WTC11 (cell line): ENCODE measurements at regions not wholly inside any gene's neighbourhood (a gene's known extent, or its start where the extent isn't known, plus 50 kb on each side); places are given as distances from the start of the nearest gene placed in this dataset.

Experiments
- ATAC-seq: fragments of 200-7000 bp; cut with Tn5 transposase; 2 replicates; pipeline ENCODE4 v1.10.0; 2021; ENCODE audit warnings: mild to moderate bottlenecking, moderate library complexity
- CTCF ChIA-PET: fragments of 300-600 bp; sonication (Branson Sonifier 250); formaldehyde crosslinking; loops from one replicate; lab custom pipeline; 2021; ENCODE audit warnings: antibody characterized with exemption; lab: Charles Lee
- POLR2A ChIA-PET: fragments of 350-600 bp; sonication (Branson Sonifier 250); formaldehyde crosslinking; loops from one replicate; lab custom pipeline; 2021; ENCODE audit warnings: antibody characterized with exemption; lab: Charles Lee
- DNase-seq: peaks from one replicate; pipeline ENCODE4 v3.0.0; 2021; ENCODE audit warnings: low spot score
- H3K27ac Mint-ChIP-seq: 2 replicates; pipeline ENCODE4 v1.8.0; 2021; ENCODE audit warnings: mixed read lengths
- H3K27me3 Mint-ChIP-seq: 2 replicates; pipeline ENCODE4 v1.8.0; 2021; ENCODE audit warnings: low read depth, mild to moderate bottlenecking, moderate library complexity, mixed read lengths
- H3K36me3 Mint-ChIP-seq: 2 replicates; pipeline ENCODE4 v1.8.0; 2021; ENCODE audit warnings: mixed read lengths
- H3K4me1 Mint-ChIP-seq: 2 replicates; pipeline ENCODE4 v1.8.0; 2022; ENCODE audit warnings: mixed read lengths
- H3K4me3 Mint-ChIP-seq: 2 replicates; pipeline ENCODE4 v1.8.0; 2021; ENCODE audit warnings: mild to moderate bottlenecking, moderate library complexity, mixed read lengths
- H3K9me3 Mint-ChIP-seq: 2 replicates; pipeline ENCODE4 v1.8.0; 2021; ENCODE audit warnings: mixed read lengths
- ATF6 ChIP-seq: sonication (generic); formaldehyde crosslinking; IDR thresholded peaks from 2 replicates; pipeline ENCODE4 v1.8.1; 2023; ENCODE audit warnings: mild to moderate bottlenecking, missing genetic modification reagents
- CDX4 ChIP-seq: fragments of 250-450 bp; sonication (Bioruptor Pico); IDR thresholded peaks from 2 replicates; pipeline ENCODE4 v1.9.0; 2021; ENCODE audit warnings: moderate library complexity, mild to moderate bottlenecking, inconsistent platforms, borderline replicate concordance
- EMX1 ChIP-seq: fragments of 250-450 bp; sonication (Bioruptor Pico); IDR thresholded peaks from 2 replicates; pipeline ENCODE4 v1.8.0; 2021; ENCODE audit warnings: mild to moderate bottlenecking
- ESRRA ChIP-seq: sonication (generic); formaldehyde crosslinking; IDR thresholded peaks from 2 replicates; pipeline ENCODE4 v1.8.1; 2022; ENCODE audit warnings: mild to moderate bottlenecking, missing genetic modification reagents, borderline replicate concordance
- HMGA2 ChIP-seq: fragments of 250-450 bp; sonication (Bioruptor Pico); IDR thresholded peaks from 2 replicates; pipeline ENCODE4 v1.4.0; 2021; ENCODE audit warnings: mild to moderate bottlenecking, moderate library complexity
- NFE2L1 ChIP-seq: sonication (generic); formaldehyde crosslinking; IDR thresholded peaks from 2 replicates; pipeline ENCODE4 v1.8.1; 2023; ENCODE audit warnings: missing genetic modification reagents
- OVOL2 ChIP-seq: fragments of 250-450 bp; sonication (Bioruptor Pico); IDR thresholded peaks from 2 replicates; pipeline ENCODE4 v1.9.0; 2021; ENCODE audit warnings: mild to moderate bottlenecking, borderline replicate concordance
- RORB ChIP-seq: fragments of 250-450 bp; sonication (Bioruptor Pico); IDR thresholded peaks from 2 replicates; pipeline ENCODE4 v1.9.0; 2021; ENCODE audit warnings: mild to moderate bottlenecking
- SMAD3 ChIP-seq: sonication (generic); formaldehyde crosslinking; IDR thresholded peaks from 2 replicates; pipeline ENCODE4 v1.8.0; 2022; ENCODE audit warnings: missing genetic modification reagents, mild to moderate bottlenecking, borderline replicate concordance
- TCF7 ChIP-seq: sonication (generic); formaldehyde crosslinking; IDR thresholded peaks from 2 replicates; pipeline ENCODE4 v1.8.0; 2022; ENCODE audit warnings: mild to moderate bottlenecking, low read depth, missing genetic modification reagents, moderate library complexity
- USF2 ChIP-seq: sonication (generic); formaldehyde crosslinking; IDR thresholded peaks from 2 replicates; pipeline ENCODE4 v1.8.1; 2023; ENCODE audit warnings: mild to moderate bottlenecking, missing genetic modification reagents, moderate library complexity
- ZNF219 ChIP-seq: sonication (generic); formaldehyde crosslinking; IDR thresholded peaks from 2 replicates; pipeline ENCODE4 v1.8.0; 2023; ENCODE audit warnings: missing genetic modification reagents, mild to moderate bottlenecking, borderline replicate concordance
- ZNF317 ChIP-seq: sonication (generic); formaldehyde crosslinking; IDR thresholded peaks from 2 replicates; pipeline ENCODE4 v1.8.1; 2023; ENCODE audit warnings: low read depth, mild to moderate bottlenecking, moderate library complexity, missing genetic modification reagents, borderline replicate concordance
- ZNF425 ChIP-seq: fragments of 250-450 bp; sonication (Bioruptor Pico); conservative IDR thresholded peaks from 2 replicates; pipeline ENCODE4 v1.9.0; 2021; ENCODE audit warnings: mild to moderate bottlenecking
- TF ChIP-seq, protein P1 (sequence below): fragments of 250-450 bp; sonication (Bioruptor Pico); IDR thresholded peaks from 2 replicates; pipeline ENCODE4 v1.8.0; 2021; ENCODE audit warnings: mild to moderate bottlenecking
- TF ChIP-seq, protein P2 (sequence below): sonication (generic); formaldehyde crosslinking; IDR thresholded peaks from 2 replicates; pipeline ENCODE4 v1.8.1; 2022; ENCODE audit warnings: mild to moderate bottlenecking, missing genetic modification reagents, moderate library complexity, borderline replicate concordance
- TF ChIP-seq, protein P3 (sequence below): sonication (generic); formaldehyde crosslinking; IDR thresholded peaks from 2 replicates; pipeline ENCODE4 v1.8.1; 2023; ENCODE audit warnings: mild to moderate bottlenecking, moderate library complexity, missing genetic modification reagents
- TF ChIP-seq, protein P4 (sequence below): sonication (generic); formaldehyde crosslinking; IDR thresholded peaks from 2 replicates; pipeline ENCODE4 v1.8.1; 2022; ENCODE audit warnings: low read depth, missing genetic modification reagents, borderline replicate concordance
- TF ChIP-seq, protein P5 (sequence below): sonication (generic); formaldehyde crosslinking; IDR thresholded peaks from 2 replicates; pipeline ENCODE4 v1.8.0; 2022; ENCODE audit warnings: mild to moderate bottlenecking, missing genetic modification reagents
- TF ChIP-seq, protein P6 (sequence below): fragments of 250-450 bp; sonication (Bioruptor Pico); IDR thresholded peaks from 2 replicates; pipeline ENCODE4 v1.9.0; 2021; ENCODE audit warnings: mild to moderate bottlenecking

DNA sequence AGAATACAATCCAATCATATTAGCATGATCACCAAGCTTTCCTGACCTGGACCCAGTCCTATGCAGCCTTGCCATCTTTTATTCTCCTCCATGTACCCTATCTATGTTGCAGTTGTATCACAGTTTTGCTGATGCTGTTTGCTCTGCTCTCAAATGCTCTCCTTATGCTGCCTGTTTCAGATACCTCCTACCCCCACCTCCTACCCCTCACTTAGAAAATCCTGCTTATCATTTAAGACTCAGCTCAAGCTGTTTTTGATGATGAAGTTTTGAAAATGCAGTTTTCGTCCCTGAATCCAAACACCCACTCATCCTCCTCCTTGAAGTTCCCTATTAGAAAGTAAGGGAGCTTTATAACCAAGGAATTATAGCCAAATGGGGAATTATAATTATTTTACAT, 457.4 kb upstream of the ATP2B1 start (continued):
- TF ChIP-seq USF2 (CRISPR knock-in tag) (no peak), RORB (CRISPR knock-in tag) (no peak), HMGA2 (no peak), ATF6 (CRISPR knock-in tag) (no peak), ZNF425 (CRISPR knock-in tag) (no peak), SMAD3 (no peak)
- TF ChIP-seq, protein P1, sequence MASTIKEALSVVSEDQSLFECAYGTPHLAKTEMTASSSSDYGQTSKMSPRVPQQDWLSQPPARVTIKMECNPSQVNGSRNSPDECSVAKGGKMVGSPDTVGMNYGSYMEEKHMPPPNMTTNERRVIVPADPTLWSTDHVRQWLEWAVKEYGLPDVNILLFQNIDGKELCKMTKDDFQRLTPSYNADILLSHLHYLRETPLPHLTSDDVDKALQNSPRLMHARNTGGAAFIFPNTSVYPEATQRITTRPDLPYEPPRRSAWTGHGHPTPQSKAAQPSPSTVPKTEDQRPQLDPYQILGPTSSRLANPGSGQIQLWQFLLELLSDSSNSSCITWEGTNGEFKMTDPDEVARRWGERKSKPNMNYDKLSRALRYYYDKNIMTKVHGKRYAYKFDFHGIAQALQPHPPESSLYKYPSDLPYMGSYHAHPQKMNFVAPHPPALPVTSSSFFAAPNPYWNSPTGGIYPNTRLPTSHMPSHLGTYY = no peak
- TF ChIP-seq, protein P2, sequence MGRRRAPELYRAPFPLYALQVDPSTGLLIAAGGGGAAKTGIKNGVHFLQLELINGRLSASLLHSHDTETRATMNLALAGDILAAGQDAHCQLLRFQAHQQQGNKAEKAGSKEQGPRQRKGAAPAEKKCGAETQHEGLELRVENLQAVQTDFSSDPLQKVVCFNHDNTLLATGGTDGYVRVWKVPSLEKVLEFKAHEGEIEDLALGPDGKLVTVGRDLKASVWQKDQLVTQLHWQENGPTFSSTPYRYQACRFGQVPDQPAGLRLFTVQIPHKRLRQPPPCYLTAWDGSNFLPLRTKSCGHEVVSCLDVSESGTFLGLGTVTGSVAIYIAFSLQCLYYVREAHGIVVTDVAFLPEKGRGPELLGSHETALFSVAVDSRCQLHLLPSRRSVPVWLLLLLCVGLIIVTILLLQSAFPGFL (CRISPR knock-in tag) = no peak

- Mint-ChIP-seq H3K4me1 (peaks cover 10% of the 10 kb centered on the region), H3K27ac (no peak overlapping the region), H3K9me3 (peaks cover 28% of the 10 kb centered on the region), H3K27me3 (no peaks in the 10 kb centered on the region), H3K4me3 (no peak overlapping the region), H3K36me3 (peaks cover 9% of the 10 kb centered on the region; the same call in 1 of the 2 replicates)
- ChIA-PET POLR2A (no interaction called here), CTCF (interaction anchor here (1.2 kb wide), 2 partner anchors 61 to 621 kb away, joined by 3 to 4 read pairs; no protein-coding TSS in a partner anchor)
- ATAC-seq = peak; percentile 66
- DNase-seq = peak; percentile 23
- TF ChIP-seq NFE2L1 (no peak), EMX1 (CRISPR knock-in tag) (no peak), OVOL2 (CRISPR knock-in tag) (no peak), TCF7 (CRISPR knock-in tag) (no peak), ZNF317 (CRISPR knock-in tag) (no peak), CDX4 (CRISPR knock-in tag) (no peak), ZNF219 (no peak), ESRRA (CRISPR knock-in tag) (no peak)
- TF ChIP-seq, protein P3, sequence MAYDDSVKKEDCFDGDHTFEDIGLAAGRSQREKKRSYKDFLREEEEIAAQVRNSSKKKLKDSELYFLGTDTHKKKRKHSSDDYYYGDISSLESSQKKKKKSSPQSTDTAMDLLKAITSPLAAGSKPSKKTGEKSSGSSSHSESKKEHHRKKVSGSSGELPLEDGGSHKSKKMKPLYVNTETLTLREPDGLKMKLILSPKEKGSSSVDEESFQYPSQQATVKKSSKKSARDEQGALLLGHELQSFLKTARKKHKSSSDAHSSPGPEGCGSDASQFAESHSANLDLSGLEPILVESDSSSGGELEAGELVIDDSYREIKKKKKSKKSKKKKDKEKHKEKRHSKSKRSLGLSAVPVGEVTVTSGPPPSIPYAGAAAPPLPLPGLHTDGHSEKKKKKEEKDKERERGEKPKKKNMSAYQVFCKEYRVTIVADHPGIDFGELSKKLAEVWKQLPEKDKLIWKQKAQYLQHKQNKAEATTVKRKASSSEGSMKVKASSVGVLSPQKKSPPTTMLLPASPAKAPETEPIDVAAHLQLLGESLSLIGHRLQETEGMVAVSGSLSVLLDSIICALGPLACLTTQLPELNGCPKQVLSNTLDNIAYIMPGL = no peak
- TF ChIP-seq, protein P4, sequence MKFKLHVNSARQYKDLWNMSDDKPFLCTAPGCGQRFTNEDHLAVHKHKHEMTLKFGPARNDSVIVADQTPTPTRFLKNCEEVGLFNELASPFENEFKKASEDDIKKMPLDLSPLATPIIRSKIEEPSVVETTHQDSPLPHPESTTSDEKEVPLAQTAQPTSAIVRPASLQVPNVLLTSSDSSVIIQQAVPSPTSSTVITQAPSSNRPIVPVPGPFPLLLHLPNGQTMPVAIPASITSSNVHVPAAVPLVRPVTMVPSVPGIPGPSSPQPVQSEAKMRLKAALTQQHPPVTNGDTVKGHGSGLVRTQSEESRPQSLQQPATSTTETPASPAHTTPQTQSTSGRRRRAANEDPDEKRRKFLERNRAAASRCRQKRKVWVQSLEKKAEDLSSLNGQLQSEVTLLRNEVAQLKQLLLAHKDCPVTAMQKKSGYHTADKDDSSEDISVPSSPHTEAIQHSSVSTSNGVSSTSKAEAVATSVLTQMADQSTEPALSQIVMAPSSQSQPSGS = no peak
- TF ChIP-seq, protein P5, sequence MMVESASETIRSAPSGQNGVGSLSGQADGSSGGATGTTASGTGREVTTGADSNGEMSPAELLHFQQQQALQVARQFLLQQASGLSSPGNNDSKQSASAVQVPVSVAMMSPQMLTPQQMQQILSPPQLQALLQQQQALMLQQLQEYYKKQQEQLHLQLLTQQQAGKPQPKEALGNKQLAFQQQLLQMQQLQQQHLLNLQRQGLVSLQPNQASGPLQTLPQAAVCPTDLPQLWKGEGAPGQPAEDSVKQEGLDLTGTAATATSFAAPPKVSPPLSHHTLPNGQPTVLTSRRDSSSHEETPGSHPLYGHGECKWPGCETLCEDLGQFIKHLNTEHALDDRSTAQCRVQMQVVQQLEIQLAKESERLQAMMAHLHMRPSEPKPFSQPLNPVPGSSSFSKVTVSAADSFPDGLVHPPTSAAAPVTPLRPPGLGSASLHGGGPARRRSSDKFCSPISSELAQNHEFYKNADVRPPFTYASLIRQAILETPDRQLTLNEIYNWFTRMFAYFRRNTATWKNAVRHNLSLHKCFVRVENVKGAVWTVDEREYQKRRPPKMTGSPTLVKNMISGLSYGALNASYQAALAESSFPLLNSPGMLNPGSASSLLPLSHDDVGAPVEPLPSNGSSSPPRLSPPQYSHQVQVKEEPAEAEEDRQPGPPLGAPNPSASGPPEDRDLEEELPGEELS (CRISPR knock-in tag) = no peak
- TF ChIP-seq, protein P6, sequence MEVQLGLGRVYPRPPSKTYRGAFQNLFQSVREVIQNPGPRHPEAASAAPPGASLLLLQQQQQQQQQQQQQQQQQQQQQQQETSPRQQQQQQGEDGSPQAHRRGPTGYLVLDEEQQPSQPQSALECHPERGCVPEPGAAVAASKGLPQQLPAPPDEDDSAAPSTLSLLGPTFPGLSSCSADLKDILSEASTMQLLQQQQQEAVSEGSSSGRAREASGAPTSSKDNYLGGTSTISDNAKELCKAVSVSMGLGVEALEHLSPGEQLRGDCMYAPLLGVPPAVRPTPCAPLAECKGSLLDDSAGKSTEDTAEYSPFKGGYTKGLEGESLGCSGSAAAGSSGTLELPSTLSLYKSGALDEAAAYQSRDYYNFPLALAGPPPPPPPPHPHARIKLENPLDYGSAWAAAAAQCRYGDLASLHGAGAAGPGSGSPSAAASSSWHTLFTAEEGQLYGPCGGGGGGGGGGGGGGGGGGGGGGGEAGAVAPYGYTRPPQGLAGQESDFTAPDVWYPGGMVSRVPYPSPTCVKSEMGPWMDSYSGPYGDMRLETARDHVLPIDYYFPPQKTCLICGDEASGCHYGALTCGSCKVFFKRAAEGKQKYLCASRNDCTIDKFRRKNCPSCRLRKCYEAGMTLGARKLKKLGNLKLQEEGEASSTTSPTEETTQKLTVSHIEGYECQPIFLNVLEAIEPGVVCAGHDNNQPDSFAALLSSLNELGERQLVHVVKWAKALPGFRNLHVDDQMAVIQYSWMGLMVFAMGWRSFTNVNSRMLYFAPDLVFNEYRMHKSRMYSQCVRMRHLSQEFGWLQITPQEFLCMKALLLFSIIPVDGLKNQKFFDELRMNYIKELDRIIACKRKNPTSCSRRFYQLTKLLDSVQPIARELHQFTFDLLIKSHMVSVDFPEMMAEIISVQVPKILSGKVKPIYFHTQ (CRISPR knock-in tag) = no peak
These were observed 455.3 kb upstream of the ATP2B1 start for GRCh38 chr12:90163975-90164374.
